ENCODE measurements at regions not wholly inside any gene's neighbourhood (a gene's known extent, or its start where the extent isn't known, plus 50 kb on each side); places are given as distances from the start of the nearest gene placed in this dataset.

GRCh38 chr11:109051200-109051599 lies 370.8 kb upstream of the C11orf87 start:
- 80% methylated on average over 3 of the region's 3 CpGs; no CpG with 5 or more reads in 1 of the 2 experiments for WGBS, 2 experiments (ENCODE audit: extremely low coverage in 1 of 2, insufficient coverage in 1 of 2, insufficient read length in 1 of 2, insufficient replicate concordance in 2 of 2, low coverage in 1 of 2, low lambda C conversion rate in 2 of 2, missing lambda C conversion rate in 1 of 2)
- no peak overlapping the region for H3K14ac ChIP-seq (ENCODE audit: insufficient read length)
- no peak overlapping the region for H3K4me3 ChIP-seq (ENCODE audit: extremely low read depth in 1 of 4, insufficient read depth in 2 of 4, low read depth in 3 of 4, low read length in 4 of 4)
- H2BK15ac ChIP-seq (ENCODE audit: low read length), result no peak overlapping the region
- no peak overlapping the region for H3K4me2 ChIP-seq (ENCODE audit: insufficient read depth in 1 of 2, low read depth in 2 of 2, low read length in 2 of 2)
- H3K4ac ChIP-seq (replicated peaks; ENCODE audit: insufficient read length, low read depth, low read length), result no peak overlapping the region
- POLR2A ChIA-PET (ENCODE audit: partially characterized antibody), result no interaction called here
- no peak overlapping the region for H4K5ac ChIP-seq (ENCODE audit: insufficient read length, low read depth, low read length)
- no peaks in the 10 kb centered on the region for H3K36me3 ChIP-seq (ENCODE audit: control insufficient read depth in 2 of 4, insufficient read depth in 4 of 4, low read length in 3 of 4)
- H3K23ac ChIP-seq (ENCODE audit: insufficient read length), result no peak overlapping the region
- H2BK20ac ChIP-seq (ENCODE audit: low read length), result no peak overlapping the region
- H3K27me3 ChIP-seq (replicated peaks in 1 of 4; ENCODE audit: control insufficient read depth in 3 of 4, extremely low read depth in 1 of 4, insufficient read depth in 3 of 4, low read length in 3 of 4), result peaks cover 0 to 1% (median 0%) of the 10 kb centered on the region in 4 experiments; a peak in 1 of 7 replicates
- no peak overlapping the region for H3K18ac ChIP-seq (ENCODE audit: extremely low read depth, low read length)
- H2AFZ ChIP-seq (ENCODE audit: low read length), result no peak overlapping the region
- H3K4me1 ChIP-seq (replicated peaks in 1 of 4; ENCODE audit: control insufficient read depth in 3 of 4, insufficient read depth in 4 of 4, low read length in 3 of 4), result peaks cover 0 to 2% (median 0%) of the 10 kb centered on the region in 4 experiments; a peak in 2 of 7 replicates
- H2BK12ac ChIP-seq (ENCODE audit: low read depth, low read length), result no peak overlapping the region
- TF ChIP-seq CTBP2 (IDR thresholded peaks at IDR 0.05; ENCODE audit: borderline replicate concordance, insufficient read depth, insufficient read length, low read length) (no peak), JUN (IDR thresholded peaks at IDR 0.05; ENCODE audit: low read depth, low read length) (no peak), ASH2L (IDR thresholded peaks at IDR 0.05; ENCODE audit: low read length) (no peak), JUND (IDR thresholded peaks at IDR 0.05; ENCODE audit: low read length) (no peak), BRCA1 (IDR thresholded peaks at IDR 0.05; ENCODE audit: low read depth, low read length) (no peak), CBX8 (IDR thresholded peaks at IDR 0.05; ENCODE audit: borderline replicate concordance, low read depth, low read length) (no peak), TCF12 (IDR thresholded peaks at IDR 0.05; ENCODE audit: low read depth, low read length) (no peak)
- H3K23me2 ChIP-seq (ENCODE audit: low read depth, low read length), result no peaks in the 10 kb centered on the region
- CTCF ChIA-PET (ENCODE audit: partially characterized antibody), result interaction anchor here (0.6 kb wide), 1 partner anchor 1601 kb away, joined by 3 read pairs; no protein-coding TSS in a partner anchor
- H4K8ac ChIP-seq (ENCODE audit: extremely low read depth, insufficient read depth, low read length), result no peak overlapping the region
- no peak overlapping the region for H3K56ac ChIP-seq (replicated peaks; ENCODE audit: insufficient read length, low read depth, low read length)
- no peaks in the 10 kb centered on the region for H4K20me1 ChIP-seq (replicated peaks in 1 of 2; ENCODE audit: control insufficient read depth in 1 of 2, insufficient read depth in 2 of 2, low read length in 2 of 2)
- H2BK5ac ChIP-seq (ENCODE audit: low read depth, low read length), result no peak overlapping the region
- no peaks in the 10 kb centered on the region for H3K79me2 ChIP-seq (ENCODE audit: control insufficient read depth in 1 of 2, insufficient read depth in 2 of 2, low read length in 2 of 2)
- DNase-seq (ENCODE audit: low read depth in 1 of 2, low spot score in 2 of 2) (no peak), FAIRE-seq (no peak)
- H3K9ac ChIP-seq (replicated peaks in 1 of 4; ENCODE audit: extremely low read depth in 1 of 4, low read depth in 3 of 4, low read length in 3 of 4), result no peak overlapping the region
- no peak overlapping the region for H4K91ac ChIP-seq (replicated peaks; ENCODE audit: insufficient read length, low read length)
- H3K9me3 ChIP-seq (ENCODE audit: insufficient read depth in 2 of 2, low read depth in 1 of 2, low read length in 1 of 2), result no peaks in the 10 kb centered on the region
- H2BK120ac ChIP-seq (replicated peaks; ENCODE audit: low read depth, low read length), result no peak overlapping the region
- H3K79me1 ChIP-seq (ENCODE audit: low read depth, low read length), result no peaks in the 10 kb centered on the region
- no peak overlapping the region for H3K27ac ChIP-seq (ENCODE audit: low read depth, low read length)
- H2AK5ac ChIP-seq (ENCODE audit: low read depth, low read length), result no peak overlapping the region
